ENCODE measurements at regions not wholly inside any gene's neighbourhood (a gene's known extent, or its start where the extent isn't known, plus 50 kb on each side); places are given as distances from the start of the nearest gene placed in this dataset.
"Not testable (repeated sequence)": the region's sequence is repeated elsewhere in the genome, so short reads cannot be mapped to it uniquely, and the experiment has no call there.

DNA sequence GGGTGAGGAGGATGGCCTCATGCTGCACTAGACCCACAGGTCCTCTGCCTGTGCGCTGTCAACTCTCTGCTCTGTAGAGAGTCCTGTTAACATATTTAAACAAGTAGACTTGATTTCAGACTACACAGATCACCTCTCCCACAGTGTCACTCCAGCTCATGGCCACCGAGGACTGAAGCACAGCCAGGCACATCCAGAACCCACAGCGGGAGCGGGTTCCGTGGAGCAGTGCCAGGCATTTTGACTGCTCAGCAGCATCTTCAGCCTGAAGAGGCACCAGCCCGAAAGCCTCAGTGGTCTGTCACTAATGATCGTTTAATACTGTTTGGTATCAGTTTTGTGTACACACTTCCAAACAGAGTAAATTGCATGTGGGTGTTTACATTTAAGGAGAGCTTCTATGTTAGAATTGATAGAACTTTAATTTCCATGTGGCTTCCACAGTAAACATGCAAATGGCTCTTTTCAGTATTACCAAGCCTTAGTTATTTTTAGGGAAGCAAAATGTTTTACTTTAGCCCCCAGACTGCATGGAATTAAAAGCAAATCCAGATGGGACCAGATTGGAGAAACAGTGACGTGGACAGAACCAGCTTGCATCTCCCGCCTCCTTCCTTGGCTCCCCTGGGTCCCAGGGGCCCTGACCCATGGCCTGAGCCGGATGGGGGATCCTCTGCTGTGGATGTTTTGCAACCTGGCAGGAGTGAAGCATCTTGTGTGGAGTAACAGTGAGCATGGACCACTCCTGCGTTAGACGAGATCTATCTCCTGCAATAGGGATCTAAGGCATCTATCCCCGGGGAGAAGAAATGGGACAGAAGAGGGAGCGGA is 196.7 kb upstream of the CDH4 start:
- intact Hi-C loops (cut with micrococcal nuclease), result no loop called here

DNA sequence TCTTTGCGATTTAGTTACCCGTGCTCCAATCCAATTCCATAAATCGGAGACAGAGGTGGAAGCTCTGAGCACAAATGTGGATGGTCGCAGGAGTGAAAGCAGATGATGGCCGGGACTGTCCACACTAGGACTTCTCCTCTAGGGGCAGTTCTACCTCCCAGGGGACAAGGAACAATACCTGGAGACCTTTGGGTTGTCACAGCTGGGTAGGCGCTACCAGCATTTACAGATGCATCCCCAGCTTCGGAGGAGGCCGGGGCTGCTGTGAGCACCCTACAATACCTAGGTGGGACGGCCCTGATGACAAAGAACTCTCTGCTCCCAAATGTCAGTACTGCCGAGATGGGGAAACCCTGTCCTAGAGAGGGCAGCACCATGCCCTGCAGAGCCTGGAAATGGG is 195.9 kb upstream of the CDH4 start:
- intact Hi-C loops (cut with micrococcal nuclease), result no loop called here

DNA sequence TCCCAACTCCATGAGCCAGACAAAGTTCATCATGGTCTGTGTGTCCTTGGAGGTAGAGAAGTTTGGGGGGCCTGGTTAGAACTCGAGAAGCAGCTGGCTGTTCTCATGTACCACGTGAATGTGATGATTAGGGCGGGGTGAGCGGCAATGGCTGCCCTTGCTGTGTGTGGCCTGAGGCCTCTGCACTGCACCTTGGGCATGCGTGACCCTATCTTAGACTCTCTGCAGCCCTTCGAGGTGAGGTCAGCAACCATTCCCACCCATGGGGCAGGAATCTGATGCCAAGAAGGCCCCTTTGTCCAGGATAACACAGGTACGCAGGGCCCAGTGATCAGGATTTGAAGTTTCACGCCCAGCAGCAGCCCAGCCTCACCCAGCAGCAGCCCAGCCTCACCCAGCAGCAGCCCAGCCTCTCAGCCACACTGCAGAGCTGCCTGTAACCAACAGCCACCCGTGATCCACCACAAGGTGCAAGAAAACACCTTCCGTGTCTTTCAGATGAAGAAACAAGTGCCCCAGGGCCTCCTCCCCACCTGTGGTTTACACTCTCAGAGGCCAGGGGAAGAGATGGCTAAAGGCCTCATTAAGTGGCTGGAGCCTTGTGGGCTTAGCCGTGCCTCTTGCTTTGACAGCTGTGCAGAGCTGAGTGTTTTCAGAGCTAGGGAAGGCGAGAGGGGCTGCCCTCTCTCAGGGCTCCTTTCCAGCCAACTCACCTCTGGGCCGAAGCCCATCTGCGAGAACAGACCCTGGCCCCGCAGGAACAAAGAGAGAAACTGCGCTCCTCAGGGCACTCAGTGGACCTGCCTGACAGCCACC is 195.2 kb upstream of the CDH4 start:
- intact Hi-C loops (cut with micrococcal nuclease), result no loop called here

DNA sequence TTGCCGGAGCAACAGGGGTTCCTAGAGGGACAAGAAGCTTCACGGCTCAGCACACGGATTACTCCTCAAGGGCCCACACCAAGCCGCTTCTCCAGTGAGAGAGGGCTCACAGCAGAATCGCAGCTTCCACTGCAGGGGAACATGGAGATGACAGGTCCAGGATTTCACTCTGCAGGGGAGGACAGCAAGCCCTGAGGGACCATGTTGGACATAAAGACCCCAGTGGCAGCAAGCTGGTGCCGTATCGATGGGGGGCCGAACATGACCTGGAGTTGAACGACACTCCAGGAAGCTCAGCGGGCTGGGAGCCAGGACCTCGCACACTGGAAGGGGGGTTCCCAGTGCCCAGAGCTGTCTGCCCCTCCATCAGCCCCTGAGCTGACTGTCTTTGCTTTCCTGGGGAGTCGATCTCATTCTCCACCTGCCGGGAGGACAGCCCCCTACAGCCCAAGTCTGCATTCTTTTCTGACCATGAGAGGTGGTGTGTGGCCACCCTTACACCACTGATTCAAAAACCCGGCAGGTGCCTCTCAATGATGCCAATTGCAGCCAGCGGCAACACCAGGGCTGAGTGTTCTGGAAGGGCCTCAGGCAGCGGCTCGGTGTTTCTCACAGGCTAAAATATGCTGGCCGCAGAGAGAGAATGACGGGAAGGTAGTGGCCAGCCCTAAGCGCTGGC is 194.5 kb upstream of the CDH4 start:
- intact Hi-C loops (cut with micrococcal nuclease), result no loop called here

DNA sequence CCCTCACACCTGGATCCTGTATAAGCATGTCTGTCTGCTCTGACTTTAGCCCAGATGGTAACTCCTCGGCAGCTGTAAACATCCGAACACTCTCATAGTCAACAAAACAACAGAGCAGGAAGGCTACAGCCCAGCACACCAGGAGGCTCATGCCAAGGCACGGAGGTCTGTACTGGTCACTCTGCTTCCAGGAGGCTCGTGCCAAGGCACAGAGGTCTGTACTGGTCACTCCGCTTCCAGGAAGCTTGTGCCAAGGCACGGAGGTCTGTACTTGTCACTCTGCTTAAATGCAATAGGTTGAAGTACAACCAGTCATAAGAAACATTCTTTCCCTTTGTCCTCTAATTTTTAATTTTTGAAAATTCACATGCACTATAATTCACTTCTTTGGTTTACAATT is 190.1 kb upstream of the CDH4 start:
- intact Hi-C loops (cut with micrococcal nuclease), result no loop called here

DNA sequence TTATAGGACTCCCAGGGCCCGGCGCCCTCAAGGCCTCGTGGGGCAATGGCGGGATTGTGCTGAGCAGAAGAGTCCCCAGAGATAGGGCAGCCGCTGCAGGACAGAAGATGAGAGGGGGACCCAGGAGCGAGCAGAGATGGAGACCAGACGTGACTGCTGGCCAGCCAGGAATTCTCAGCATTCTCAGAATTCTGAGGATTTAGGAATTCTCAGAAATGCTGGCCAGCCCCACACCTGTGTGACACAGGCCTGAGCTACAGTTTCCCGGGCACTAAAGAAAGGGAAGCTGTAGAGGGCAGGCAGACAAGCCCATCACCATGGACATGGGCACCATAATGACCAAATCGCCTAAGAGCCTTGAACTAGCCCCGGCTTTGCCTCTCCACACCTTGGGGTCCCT is 186.2 kb upstream of the CDH4 start:
- intact Hi-C loops (cut with micrococcal nuclease), result no loop called here

DNA sequence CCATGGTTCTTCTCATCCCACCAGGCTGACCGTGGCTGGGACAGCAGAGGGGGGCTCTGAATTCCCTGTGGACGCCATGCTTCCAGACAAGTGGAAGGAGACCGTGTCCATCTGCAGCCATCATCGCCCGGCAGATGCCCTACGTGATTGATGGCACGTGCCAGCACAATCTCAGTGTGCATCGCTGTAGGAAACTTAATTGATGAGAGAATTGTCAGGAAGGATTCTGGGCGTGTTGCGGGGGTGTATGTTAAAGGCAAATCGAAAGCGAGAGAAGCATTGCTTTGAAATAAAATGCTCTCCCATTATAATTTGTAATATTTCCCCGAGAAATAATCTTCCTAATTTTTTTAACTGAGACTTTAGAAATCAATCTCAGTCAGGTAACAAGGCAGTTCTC is 185.5 kb upstream of the CDH4 start:
- intact Hi-C loops (cut with micrococcal nuclease), result no loop called here

DNA sequence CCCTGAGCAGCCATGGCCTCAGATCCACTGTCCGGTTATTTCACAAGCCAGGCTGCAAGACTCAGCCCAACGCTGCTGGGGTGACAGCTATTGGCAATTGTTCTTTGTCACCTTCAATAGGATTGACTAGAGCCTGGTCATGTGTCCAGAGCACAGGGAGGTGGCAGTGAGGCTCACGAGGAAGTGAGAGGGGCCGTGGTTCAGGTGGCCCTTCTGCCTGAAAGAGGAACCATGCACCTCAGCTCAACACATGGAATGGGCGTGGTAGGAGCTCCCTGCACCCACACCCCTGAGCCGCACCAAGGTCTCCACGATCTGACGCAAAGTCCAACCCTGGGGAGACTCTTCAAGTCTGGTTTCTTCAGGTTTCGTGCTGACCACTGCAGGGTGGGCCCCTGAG is 184.8 kb upstream of the CDH4 start:
- intact Hi-C loops (cut with micrococcal nuclease), result no loop called here

DNA sequence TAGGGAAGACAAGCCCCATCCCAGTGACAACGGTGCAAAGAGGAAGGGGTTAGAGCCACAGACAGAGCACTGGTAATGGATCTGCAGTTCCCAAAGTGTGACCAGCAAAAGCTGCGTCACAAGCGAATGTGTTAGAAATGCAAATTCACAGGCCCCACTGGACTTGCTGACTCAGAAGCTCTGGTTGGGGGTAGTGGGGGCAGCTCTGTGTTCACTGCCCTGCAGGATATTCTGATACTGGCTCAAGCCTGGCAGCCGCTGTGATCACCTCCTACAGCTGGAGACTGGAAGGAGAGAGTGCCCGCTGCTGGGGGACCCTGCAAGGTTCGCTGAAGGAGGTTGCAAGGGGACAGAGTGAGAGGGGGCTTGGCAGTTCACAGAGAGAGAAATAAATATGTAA is 179.7 kb upstream of the CDH4 start:
- intact Hi-C loops (cut with micrococcal nuclease), result no loop called here

DNA sequence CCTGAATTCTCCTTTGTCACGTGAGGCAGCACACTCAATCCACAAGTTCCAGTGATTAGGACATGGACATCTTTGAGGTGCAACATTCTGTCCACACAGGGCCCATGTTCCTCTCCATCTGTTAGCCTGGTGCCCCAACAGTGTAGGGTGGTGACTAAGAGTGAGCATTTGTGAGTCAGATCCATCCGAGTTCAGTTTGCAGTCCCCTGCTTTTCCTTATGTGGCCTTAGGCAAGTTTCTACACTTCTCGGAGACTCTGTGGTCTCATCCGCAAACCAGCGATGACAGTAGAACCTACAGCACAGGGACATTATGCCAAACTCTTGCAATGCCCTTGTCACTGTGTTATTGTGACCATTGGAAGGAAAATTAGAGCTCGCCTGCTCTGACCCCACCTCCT is 178.7 kb upstream of the CDH4 start:
- intact Hi-C loops (cut with micrococcal nuclease), result no loop called here

DNA sequence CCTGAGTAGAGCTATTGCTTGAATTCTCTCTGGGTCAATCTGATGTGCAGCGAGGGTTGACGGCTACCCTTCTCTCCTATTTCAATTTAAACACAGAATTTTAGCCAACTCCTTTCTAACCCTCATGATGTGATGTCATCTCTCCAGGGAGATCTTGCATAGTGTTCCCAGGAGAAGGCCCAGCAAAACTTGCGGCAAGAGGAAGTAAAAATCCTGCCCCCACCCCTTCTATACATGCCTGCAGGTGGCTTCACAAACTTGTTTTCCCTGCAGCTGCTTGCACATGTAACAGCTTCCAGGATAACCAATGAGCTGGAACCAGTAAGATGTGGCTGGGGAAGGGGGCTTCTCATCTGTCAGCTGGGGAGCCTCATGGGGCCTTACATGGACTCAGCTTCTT is 169.3 kb upstream of the CDH4 start:
- intact Hi-C loops (cut with micrococcal nuclease), result no loop called here

DNA sequence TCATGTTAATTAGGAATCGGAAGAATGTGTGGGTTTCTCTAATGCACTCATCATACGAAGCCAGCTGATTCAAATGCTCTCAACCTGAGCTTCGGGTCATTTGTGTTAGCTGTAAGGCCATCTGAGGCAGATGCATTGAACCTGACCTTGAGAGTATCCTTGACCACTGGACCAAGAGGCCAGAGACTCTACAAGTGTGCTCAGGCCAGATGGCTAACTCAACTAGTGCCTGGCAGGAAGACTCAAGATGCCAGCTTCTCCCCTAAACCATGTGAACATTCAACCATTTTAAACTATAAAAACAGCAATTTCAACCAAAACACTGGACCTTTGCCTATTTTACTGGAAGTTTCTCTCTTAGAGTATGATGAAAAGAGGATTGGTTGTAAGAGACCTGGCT is 168.6 kb upstream of the CDH4 start:
- intact Hi-C loops (cut with micrococcal nuclease), result no loop called here

DNA sequence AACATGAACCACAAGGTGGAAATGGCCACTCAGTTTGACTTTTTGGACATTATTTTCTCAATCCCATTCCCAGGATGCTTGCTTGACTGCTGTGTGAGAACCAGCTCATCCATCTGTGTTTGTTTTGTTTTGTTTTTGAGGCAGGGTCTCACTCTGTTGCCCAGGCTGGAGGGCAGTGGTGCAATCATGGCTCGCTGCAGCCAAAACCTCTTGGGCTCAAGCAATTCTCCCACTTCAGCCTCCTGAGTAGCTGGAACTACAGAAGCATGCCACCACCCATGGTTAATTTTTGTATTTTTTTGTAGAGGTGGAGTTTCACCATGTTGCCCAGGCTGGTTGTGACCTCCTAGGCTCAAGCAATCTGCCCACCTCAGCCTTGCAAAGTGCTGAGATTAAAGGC is 166.0 kb upstream of the CDH4 start:
- intact Hi-C loops (cut with micrococcal nuclease), result no loop called here

DNA sequence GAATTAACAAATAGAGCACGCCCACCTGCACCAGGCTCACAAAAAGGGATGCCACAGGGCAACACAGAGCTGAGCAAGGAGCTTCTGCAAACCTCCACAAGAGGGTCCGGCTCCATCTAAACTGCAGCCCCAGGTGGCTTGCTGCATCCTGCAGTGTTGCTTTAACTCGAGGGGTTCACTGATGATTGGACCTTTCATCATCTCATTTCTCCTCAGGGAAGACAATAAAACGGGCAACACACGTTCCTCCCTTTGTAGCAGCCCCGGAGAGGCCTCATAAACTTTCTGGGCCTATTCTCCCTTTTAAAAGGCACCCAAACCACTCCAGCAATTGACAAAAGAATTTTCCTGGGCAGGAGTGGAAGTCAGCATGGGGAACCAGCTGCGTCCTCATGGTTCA is 161.5 kb upstream of the CDH4 start:
- intact Hi-C loops (cut with micrococcal nuclease), result no loop called here

DNA sequence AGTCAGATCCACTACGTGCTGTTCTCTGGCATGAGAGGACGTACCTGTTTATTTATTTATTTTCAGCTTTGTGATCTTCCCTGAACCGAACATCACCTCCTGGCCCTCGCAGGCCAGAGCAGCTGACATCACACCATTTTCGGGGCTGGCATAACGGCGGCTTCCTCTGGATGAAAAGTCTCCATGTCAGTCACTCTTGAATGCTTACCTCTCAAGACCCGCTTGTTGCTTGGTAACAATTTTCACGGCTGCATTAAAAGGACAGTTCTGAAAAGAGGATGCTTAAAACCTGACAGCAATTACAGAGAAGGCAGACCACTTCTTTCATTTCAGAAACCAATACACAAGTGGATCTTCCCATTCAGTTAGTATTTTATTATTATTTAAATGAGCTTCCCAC is 159.8 kb upstream of the CDH4 start:
- intact Hi-C loops (cut with micrococcal nuclease), result no loop called here

DNA sequence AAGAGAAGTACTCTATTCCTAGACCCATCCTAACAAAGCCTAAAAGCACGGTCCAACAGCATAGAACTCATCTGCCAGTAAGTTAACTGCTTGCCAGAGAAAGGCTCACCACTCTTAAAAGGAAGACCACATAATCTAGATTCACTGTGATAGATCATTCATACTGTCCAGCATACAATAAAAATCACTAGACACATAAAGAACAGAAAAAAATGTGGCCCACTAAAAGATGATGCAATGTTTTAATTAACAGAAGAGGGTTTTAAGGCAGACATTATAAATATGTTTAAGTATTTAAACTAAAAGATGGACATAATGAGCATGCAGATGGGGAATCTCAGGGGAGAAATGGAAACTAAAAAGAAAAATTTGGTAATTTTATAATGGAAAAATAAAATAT is 157.5 kb upstream of the CDH4 start:
- intact Hi-C loops (cut with micrococcal nuclease), result no loop called here

DNA sequence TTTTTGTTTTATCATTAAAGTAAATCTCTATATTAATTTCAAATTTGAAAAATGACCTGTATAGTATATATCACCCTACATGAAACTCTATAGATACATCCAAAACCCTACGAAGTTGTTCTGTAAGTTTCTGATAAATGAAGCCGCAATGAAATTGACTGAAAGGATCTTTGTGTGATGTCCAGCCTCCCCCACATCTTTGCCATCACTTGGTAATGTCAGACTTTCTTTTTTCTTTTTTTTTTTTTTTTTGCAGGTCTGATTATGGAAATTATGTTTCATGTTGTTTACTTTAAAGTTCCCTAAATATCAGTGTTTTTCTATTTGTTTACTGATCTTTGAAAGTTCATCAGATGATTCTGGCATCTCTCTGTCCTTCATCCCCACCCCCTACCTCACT is 155.6 kb upstream of the CDH4 start:
- intact Hi-C loops (cut with micrococcal nuclease), result no loop called here

DNA sequence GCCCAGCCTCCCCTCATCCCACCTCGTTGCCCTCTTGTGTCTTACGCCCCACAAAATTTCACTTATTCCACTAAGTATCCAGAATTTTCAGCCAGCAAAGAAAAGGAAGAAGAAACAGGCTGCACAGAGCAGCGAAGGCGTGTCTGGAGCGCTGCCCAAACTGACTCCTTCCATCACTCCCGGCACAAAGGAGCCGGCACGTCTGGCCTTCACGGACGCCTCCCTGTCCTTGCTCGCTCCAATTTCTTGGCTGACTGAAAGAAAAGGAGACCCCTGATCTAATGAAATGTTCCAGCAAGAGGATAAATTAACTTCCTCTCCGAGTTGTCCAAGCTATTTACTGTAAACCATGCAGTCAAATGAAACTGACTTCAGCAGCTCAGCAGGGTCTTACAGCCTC is 152.3 kb upstream of the CDH4 start:
- intact Hi-C loops (cut with micrococcal nuclease), result no loop called here

DNA sequence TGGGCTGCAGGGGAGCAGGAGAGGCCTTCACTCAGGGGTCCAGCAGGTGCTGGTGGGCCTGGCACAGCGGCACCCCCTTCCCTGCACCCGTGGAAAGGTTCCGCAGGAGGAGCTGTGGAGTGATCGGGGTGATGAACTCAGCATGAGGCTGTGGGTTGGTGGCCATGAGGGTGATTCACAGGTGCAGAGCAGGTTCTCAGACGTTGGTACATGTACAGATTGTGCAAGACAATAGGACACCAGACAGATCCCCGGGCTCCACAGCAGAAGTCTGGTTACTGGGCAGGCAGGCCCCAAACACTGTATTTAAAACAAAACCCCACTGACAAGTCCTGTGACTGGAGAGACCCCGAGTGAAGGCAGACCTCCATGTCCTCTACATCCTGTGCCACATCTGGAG is 151.6 kb upstream of the CDH4 start:
- intact Hi-C loops (cut with micrococcal nuclease), result no loop called here

DNA sequence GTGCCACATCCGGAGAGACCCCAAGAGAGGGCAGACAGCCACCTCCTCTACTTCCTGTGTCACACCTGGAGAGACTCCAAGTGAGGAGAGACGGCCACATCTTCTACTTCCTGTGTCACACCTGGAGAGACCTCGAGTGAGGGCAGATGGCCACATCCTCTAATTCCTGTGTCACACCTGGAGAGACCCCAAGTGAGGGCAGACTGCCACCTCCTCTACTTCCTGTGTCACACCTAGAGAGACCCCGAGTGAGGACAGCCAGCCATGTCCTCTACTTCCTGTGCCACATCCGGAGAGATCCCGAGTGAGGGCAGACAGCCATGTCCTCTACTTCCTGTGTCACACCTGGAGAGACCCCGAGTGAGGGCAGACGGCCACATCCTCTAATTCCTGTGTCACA is 150.7 kb upstream of the CDH4 start:
- intact Hi-C loops (cut with micrococcal nuclease), result not testable (repeated sequence)

DNA sequence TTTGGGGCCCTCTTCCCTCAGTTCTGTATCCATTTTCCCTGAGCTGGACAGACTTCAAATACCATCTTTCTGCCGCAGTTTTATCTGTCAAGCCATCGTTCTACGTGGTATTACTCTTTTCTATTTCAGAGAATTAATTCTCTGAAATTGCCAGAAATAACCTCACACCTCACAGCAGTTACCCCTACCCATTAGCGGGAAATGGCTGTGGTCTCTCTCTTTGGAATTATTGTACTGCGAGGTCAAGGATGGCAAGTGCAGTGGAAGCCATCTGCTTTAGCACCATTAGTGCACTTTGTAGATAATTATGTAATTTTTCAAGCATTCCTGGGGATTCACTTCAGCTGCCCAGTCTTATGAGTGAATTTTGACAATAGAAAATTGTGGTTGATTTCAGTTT is 147.8 kb upstream of the CDH4 start:
- intact Hi-C loops (cut with micrococcal nuclease), result no loop called here

DNA sequence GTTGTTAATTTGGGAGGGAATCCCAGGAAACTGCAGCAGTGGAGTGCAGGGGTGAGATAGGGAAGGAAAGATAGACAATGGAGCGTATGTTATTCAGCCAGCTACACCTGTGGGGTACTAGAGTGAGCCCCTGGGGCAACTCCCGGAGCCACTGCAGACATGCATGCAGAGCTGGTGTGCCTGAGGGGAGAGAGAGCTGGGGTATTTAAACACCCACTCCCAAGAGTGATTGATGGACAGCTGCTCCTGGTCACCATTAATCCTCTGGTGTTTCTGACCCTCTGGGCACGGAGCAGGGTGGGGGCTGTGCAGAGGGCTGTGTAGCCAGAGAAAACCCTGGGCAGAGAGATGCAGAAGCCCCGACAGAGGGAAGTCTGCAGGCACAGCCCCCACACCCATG is 146.7 kb upstream of the CDH4 start:
- intact Hi-C loops (cut with micrococcal nuclease), result no loop called here
